HG03066 (cell line): ENCODE measurements at regions not wholly inside any gene's neighbourhood (a gene's known extent, or its start where the extent isn't known, plus 50 kb on each side); places are given as distances from the start of the nearest gene placed in this dataset.

Experiments used
- ATAC-seq: cut with Tn5 transposase; IDR thresholded peaks from one replicate; pipeline ENCODE4 v1.9.1; 2021; ENCODE audit warnings: low read depth; ENCODE audit not compliant: unreplicated experiment

DNA sequence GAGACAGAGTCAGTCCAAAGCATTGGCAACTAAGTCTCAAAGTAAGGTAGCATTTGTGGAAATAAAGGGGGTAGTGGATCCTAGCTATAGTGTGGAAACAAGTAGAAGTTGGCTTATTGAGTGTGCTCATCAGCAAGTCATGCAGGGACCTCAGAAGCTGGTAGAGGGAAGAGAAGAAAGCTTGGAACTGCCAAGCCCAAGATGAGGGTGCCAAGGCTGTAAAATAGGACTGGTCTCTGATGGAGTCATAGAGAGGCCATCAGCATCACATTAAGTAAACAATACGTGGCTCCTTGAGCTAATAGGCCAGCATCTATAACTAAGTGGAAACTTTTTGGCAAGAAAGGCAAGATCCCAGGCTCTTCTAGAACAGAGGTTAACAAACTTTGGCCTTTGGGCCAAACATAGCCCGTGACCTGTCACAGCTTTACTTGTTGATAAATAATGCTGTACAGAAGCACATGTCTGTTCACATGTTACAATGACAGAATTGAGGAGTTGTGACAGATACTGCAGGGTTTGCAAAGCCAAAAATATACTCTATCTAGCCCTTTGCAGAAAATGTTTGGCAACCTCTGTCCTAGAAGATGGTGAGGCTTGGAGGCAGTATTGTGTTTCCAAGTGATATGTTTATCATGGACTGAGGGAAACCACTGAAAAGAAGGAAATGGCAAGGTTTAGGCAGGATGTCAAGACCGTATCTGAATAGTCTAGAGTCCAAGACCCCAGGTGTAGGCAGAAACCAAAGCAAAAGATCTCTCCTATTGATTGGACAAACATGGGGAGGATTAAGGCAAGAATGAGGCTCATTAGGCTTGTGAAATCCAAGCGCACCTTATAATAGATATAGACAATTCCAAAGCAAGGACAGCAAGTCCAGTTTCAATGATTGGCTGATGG lies 62.5 kb upstream of the CD44 start:
- ATAC-seq = no peak

GRCh38 chr11:35077709-35078469 lies 61.1 kb upstream of the CD44 start:
- peak; percentile 49 for ATAC-seq

DNA sequence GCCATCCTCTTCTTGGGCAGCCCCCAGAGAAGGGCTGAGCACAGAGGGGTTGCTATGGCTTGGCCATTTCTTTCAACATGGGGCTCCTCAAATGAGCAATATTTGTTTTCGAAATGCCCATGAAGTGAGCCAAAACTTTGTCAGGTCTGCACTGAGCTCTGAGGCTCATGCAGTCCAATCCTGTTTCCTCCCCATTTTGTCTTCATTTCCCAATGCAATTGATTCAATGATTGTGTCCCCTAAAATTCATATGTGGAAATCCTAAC lies 60.6 kb upstream of the CD44 start:
- ATAC-seq = no peak

DNA sequence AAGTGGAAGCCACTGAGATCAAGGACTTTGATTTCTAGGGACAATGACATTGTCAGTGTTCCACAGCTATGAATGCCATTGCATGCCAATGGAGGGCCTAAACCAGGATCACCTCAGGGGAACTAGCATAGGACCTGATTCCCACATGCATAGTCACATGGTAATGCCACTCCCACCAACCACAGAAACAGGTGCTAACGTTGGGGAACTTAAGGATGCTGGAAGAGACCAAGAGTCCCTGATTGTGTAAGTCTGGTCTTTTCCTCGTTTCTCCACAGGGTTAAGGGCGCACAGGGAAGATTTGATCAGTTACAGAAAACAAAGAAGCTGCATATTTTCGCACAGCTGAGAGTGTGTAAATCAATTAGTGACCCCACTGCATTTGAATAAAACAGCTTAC lies 59.4 kb upstream of the CD44 start:
- no peak for ATAC-seq

DNA sequence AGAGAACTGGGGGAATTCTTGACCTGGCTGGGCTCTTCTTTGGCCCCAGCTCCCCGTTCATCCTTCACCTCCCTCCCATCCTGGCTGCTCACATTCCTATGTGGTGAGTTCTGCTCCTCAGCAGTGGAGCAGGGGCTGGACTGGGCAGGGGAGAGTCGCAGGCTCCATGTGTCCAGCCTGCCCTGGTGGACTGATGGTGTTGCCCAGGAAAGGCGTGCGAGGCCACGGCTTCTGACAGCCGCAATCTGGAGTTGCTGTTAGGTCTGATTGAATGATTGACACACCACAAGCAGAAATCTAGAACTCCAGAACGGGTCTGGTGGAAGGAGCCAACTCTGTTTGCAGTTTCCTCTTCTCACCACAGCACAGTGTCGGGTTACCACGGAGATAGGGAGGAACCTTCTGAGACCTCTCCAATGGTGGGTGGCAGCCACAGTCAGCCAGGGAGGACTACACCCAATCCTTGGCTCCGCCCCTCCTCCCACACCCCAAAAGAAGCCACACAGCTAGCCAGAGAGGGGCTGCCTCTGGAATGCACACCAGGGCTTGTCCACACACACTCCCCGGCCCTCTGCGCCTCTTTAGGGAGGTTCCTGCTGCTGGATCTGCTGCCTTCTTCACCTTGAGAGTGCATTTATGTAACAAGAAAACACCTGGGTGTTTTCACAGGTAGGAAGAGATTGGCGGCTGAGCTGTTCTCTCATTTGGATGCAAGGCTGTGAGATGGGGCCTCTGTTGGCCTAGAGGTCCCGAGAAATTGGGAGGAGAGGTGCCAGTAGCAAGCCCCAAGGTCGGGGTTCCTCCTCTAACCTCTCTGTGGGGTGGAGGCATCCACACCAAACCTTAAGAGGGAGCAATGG lies 56.4 kb upstream of the CD44 start:
- ATAC-seq = peak; percentile 76

GRCh38 chr11:35083181-35083430 lies 55.9 kb upstream of the CD44 start:
- no peak for ATAC-seq

DNA sequence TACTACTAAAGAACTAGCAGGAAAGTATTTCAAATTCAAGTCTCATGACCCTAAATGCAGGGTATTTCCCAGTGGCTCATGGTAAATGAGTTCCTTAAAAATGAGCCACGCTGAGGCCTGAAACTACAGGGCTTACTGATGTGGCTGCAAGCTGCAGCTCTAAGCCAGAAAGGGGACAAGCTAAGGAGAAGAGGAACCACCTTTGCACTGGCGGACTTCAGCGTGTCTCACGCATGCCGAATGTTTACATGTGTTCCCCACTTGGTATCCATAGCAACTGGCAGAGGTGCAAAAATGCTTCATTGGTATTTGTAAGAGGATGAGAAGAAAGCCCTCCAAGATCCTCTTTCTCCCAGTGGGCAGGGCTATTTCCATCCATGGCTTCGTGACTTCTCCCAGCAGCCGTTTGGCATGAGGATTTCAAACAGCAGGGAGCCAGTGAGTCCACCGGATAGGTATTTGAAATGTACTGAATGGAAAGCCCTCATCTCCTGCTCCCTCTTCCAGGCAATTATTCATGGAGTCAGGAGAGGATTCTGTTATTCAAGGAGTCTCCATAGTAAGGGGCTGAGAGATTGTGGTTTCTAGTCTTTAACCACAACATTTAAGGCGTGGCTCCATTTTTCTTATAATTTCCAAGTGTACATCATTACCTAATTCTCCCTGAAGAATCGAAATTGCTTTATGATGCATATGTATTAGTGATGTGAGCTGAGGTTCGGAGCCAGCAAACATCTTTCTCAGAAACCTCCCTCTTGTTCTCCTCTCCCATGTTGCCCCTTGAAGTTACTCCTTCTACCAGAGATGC lies 55.3 kb upstream of the CD44 start:
- peak; percentile 68 for ATAC-seq

- ATAC-seq = no peak
Observed at GRCh38 chr11:35084817-35085440, 54.0 kb upstream of the CD44 start.

GRCh38 chr11:35085531-35086165 lies 53.3 kb upstream of the CD44 start:
- ATAC-seq = no peak

GRCh38 chr11:35087648-35088047 lies 51.3 kb upstream of the CD44 start:
- ATAC-seq = no peak

DNA sequence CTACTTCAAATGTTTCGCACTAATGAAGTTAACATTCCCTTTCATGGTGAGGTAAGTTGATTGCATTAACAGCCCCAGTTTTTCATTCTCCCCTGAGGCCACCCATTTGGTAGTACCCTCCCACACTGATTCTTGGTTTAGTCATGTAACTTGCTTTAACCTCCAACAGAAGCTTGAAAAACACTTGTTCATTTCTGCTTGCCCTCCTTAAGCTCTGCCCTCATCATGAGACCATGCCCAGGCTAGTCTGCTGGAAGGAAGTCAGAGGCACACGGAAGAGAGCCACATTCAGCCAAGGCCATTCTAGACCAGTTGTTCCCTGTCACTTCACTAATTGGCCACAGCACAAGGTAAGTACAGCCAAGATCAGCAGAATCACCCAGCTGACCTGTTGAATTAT lies 50.7 kb upstream of the CD44 start:
- no peak for ATAC-seq

DNA sequence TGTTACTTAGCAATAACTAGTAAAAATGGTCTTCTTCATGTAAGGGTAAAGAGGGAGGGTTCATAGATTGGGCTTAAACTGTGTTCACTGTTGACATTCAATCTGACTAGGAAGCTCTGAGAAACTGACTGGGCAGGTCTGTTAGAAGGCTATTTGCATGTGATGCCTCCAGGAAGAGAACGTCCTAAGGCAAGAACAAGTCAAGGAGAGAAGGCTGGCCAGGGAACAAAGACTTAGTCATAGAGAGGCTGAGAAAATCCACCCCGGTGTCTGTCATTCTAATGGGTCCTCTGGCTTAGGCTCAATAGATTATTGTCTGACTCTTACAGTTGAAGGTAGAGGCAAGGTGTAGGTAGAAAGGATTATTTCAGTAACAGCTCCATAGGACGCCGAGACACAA lies 50.3 kb upstream of the CD44 start:
- no peak for ATAC-seq
